Stimulated activated naive B cell treated with anti-CD40 and anti-IgM and Interleukin-4, amounts not matched to agents 10 μg/mL and 1 μg/mL and 100 μg/mL, for 72 hours (primary cell): ENCODE measurements at regions not wholly inside any gene's neighbourhood (a gene's known extent, or its start where the extent isn't known, plus 50 kb on each side); places are given as distances from the start of the nearest gene placed in this dataset.

Experiments
- ATAC-seq, 2 donors: fragments of 150-1000 bp; cut with Tn5 transposase; replicated peaks; 2 replicates each; pipeline ENCODE4 v1.10.0; 2021; ENCODE audit warnings: moderate library complexity in 1 of 2
- DNase-seq: peaks from one replicate; pipeline ENCODE4 v3.0.0; 2021
- H3K27ac Mint-ChIP-seq: one replicate; pipeline ENCODE4 v1.8.0; 2022; ENCODE audit warnings: mild to moderate bottlenecking, mixed read lengths
- H3K27me3 Mint-ChIP-seq, 2 donors: one replicate each; pipeline ENCODE4 v1.8.0; 2022; ENCODE audit warnings: mixed read lengths in 2 of 2
- H3K36me3 Mint-ChIP-seq, 2 donors: one replicate each; pipeline ENCODE4 v1.8.0; 2022; ENCODE audit warnings: mixed read lengths in 2 of 2, mild to moderate bottlenecking in 1 of 2
- H3K4me1 Mint-ChIP-seq, 2 donors: one replicate each; pipeline ENCODE4 v1.8.0; 2022; ENCODE audit warnings: mixed read lengths in 2 of 2, mild to moderate bottlenecking in 1 of 2
- H3K4me3 Mint-ChIP-seq, 2 donors: one replicate each; pipeline ENCODE4 v1.8.0; 2022; ENCODE audit warnings: mild to moderate bottlenecking in 2 of 2, mixed read lengths in 2 of 2, moderate library complexity in 1 of 2
- H3K9me3 Mint-ChIP-seq, 2 donors: one replicate each; pipeline ENCODE4 v1.8.0; 2022; ENCODE audit warnings: mixed read lengths in 2 of 2, mild to moderate bottlenecking in 1 of 2

- no peaks in the 10 kb centered on the region for H3K4me1 Mint-ChIP-seq
- ATAC-seq (no peak), DNase-seq (no peak)
- H3K36me3 Mint-ChIP-seq: no peaks in the 10 kb centered on the region
- H3K9me3 Mint-ChIP-seq: no peaks in the 10 kb centered on the region
- H3K27me3 Mint-ChIP-seq: no peaks in the 10 kb centered on the region
- H3K4me3 Mint-ChIP-seq: no peak overlapping the region
- H3K27ac Mint-ChIP-seq: no peak overlapping the region
These were observed 1028.8 kb upstream of the IGFBP7 start for GRCh38 chr4:58138786-58139668.

GRCh38 chr4:58136604-58137003 lies 1026.4 kb upstream of the IGFBP7 start:
- no peaks in the 10 kb centered on the region for H3K27me3 Mint-ChIP-seq
- H3K9me3 Mint-ChIP-seq: peaks cover 0 to 5% of the 10 kb centered on the region in 2 donors

GRCh38 chr4:58127680-58128079 lies 1017.5 kb upstream of the IGFBP7 start:
- no peaks in the 10 kb centered on the region for H3K27me3 Mint-ChIP-seq
- H3K27ac Mint-ChIP-seq: no peak overlapping the region
- DNase-seq: no peak
- peaks cover 0 to 5% of the 10 kb centered on the region in 2 donors for H3K9me3 Mint-ChIP-seq
- no peaks in the 10 kb centered on the region for H3K36me3 Mint-ChIP-seq
- no peak for ATAC-seq
- no peaks in the 10 kb centered on the region for H3K4me1 Mint-ChIP-seq
- H3K4me3 Mint-ChIP-seq: no peak overlapping the region

More at GRCh38 chr4:58136604-58137003, 1026.4 kb upstream of the IGFBP7 start:
- DNase-seq: no peak
- H3K4me3 Mint-ChIP-seq: no peak overlapping the region
- ATAC-seq: no peak
- no peak overlapping the region for H3K27ac Mint-ChIP-seq
- no peaks in the 10 kb centered on the region for H3K4me1 Mint-ChIP-seq
- H3K36me3 Mint-ChIP-seq: no peaks in the 10 kb centered on the region

- H3K36me3 Mint-ChIP-seq: no peaks in the 10 kb centered on the region
- H3K27ac Mint-ChIP-seq: no peak overlapping the region
- H3K4me1 Mint-ChIP-seq: no peaks in the 10 kb centered on the region
- H3K9me3 Mint-ChIP-seq: peaks cover 0 to 4% of the 10 kb centered on the region in 2 donors
- H3K4me3 Mint-ChIP-seq: no peak overlapping the region
- DNase-seq: no peak
- H3K27me3 Mint-ChIP-seq: no peaks in the 10 kb centered on the region
- no peak for ATAC-seq
These were observed 1009.1 kb upstream of the IGFBP7 start for GRCh38 chr4:58119298-58119697.

GRCh38 chr4:58113126-58113525 lies 1002.9 kb upstream of the IGFBP7 start:
- ATAC-seq: no peak

GRCh38 chr4:58111818-58112217 lies 1001.6 kb upstream of the IGFBP7 start:
- Mint-ChIP-seq H3K36me3 (no peaks in the 10 kb centered on the region), H3K27ac (no peak overlapping the region)

More at GRCh38 chr4:58113126-58113525, 1002.9 kb upstream of the IGFBP7 start:
- H3K4me1 Mint-ChIP-seq: no peaks in the 10 kb centered on the region
- DNase-seq: no peak
- H3K27ac Mint-ChIP-seq: no peak overlapping the region
- no peaks in the 10 kb centered on the region for H3K27me3 Mint-ChIP-seq
- no peaks in the 10 kb centered on the region for H3K36me3 Mint-ChIP-seq
- no peaks in the 10 kb centered on the region for H3K9me3 Mint-ChIP-seq
- H3K4me3 Mint-ChIP-seq: no peak overlapping the region

GRCh38 chr4:58093352-58093751 lies 983.2 kb upstream of the IGFBP7 start:
- Mint-ChIP-seq H3K4me1 (no peaks in the 10 kb centered on the region), H3K4me3 (no peak overlapping the region), H3K27me3 (no peaks in the 10 kb centered on the region), H3K27ac (no peak overlapping the region), H3K9me3 (no peaks in the 10 kb centered on the region), H3K36me3 (no peaks in the 10 kb centered on the region)
- ATAC-seq (no peak), DNase-seq (no peak)

More at GRCh38 chr4:58111818-58112217, 1001.6 kb upstream of the IGFBP7 start:
- DNase-seq (no peak), ATAC-seq (no peak)
- Mint-ChIP-seq H3K4me1 (no peaks in the 10 kb centered on the region), H3K27me3 (no peaks in the 10 kb centered on the region), H3K4me3 (no peak overlapping the region), H3K9me3 (no peaks in the 10 kb centered on the region)

GRCh38 chr4:58090539-58090938 lies 980.4 kb upstream of the IGFBP7 start:
- H3K36me3 Mint-ChIP-seq: no peaks in the 10 kb centered on the region
- H3K27me3 Mint-ChIP-seq: no peaks in the 10 kb centered on the region

GRCh38 chr4:58081356-58081755 lies 971.2 kb upstream of the IGFBP7 start:
- DNase-seq: no peak
- Mint-ChIP-seq H3K4me3 (no peak overlapping the region), H3K4me1 (no peaks in the 10 kb centered on the region), H3K36me3 (no peaks in the 10 kb centered on the region), H3K27me3 (no peaks in the 10 kb centered on the region), H3K27ac (no peak overlapping the region), H3K9me3 (peaks cover 0 to 2% of the 10 kb centered on the region in 2 donors)
- no peak for ATAC-seq

More at GRCh38 chr4:58090539-58090938, 980.4 kb upstream of the IGFBP7 start:
- no peak for ATAC-seq
- Mint-ChIP-seq H3K4me1 (no peaks in the 10 kb centered on the region), H3K4me3 (no peak overlapping the region), H3K27ac (no peak overlapping the region), H3K9me3 (no peaks in the 10 kb centered on the region)
- DNase-seq: no peak

- peaks cover 2 to 5% of the 10 kb centered on the region in 2 donors for H3K9me3 Mint-ChIP-seq
- H3K27me3 Mint-ChIP-seq: no peaks in the 10 kb centered on the region
- no peaks in the 10 kb centered on the region for H3K4me1 Mint-ChIP-seq
These were observed 965.5 kb upstream of the IGFBP7 start for GRCh38 chr4:58075724-58076123.

GRCh38 chr4:58074382-58074781 lies 964.2 kb upstream of the IGFBP7 start:
- Mint-ChIP-seq H3K9me3 (peaks cover 2 to 5% of the 10 kb centered on the region in 2 donors), H3K36me3 (no peaks in the 10 kb centered on the region), H3K4me3 (no peak overlapping the region), H3K27me3 (no peaks in the 10 kb centered on the region), H3K27ac (no peak overlapping the region), H3K4me1 (no peaks in the 10 kb centered on the region)
- ATAC-seq (no peak), DNase-seq (no peak)

More at GRCh38 chr4:58075724-58076123, 965.5 kb upstream of the IGFBP7 start:
- Mint-ChIP-seq H3K27ac (no peak overlapping the region), H3K36me3 (no peaks in the 10 kb centered on the region), H3K4me3 (no peak overlapping the region)
- DNase-seq (no peak), ATAC-seq (no peak)

GRCh38 chr4:58070726-58071125 lies 960.5 kb upstream of the IGFBP7 start:
- no peak overlapping the region for H3K27ac Mint-ChIP-seq
- H3K4me1 Mint-ChIP-seq: no peaks in the 10 kb centered on the region
- H3K36me3 Mint-ChIP-seq: no peaks in the 10 kb centered on the region
- no peak overlapping the region for H3K4me3 Mint-ChIP-seq
- no peaks in the 10 kb centered on the region for H3K27me3 Mint-ChIP-seq
- peaks cover 7 to 10% of the 10 kb centered on the region in 2 donors for H3K9me3 Mint-ChIP-seq
- ATAC-seq: no peak
- no peak for DNase-seq

- no peak for ATAC-seq
- no peaks in the 10 kb centered on the region for H3K4me1 Mint-ChIP-seq
- no peaks in the 10 kb centered on the region for H3K27me3 Mint-ChIP-seq
- no peak for DNase-seq
- H3K4me3 Mint-ChIP-seq: no peak overlapping the region
- peaks cover 5 to 7% of the 10 kb centered on the region in 2 donors for H3K9me3 Mint-ChIP-seq
- no peak overlapping the region for H3K27ac Mint-ChIP-seq
- no peaks in the 10 kb centered on the region for H3K36me3 Mint-ChIP-seq
These were observed 954.5 kb upstream of the IGFBP7 start for GRCh38 chr4:58064653-58065052.

GRCh38 chr4:58063404-58064160 lies 953.4 kb upstream of the IGFBP7 start:
- Mint-ChIP-seq H3K4me1 (no peaks in the 10 kb centered on the region), H3K4me3 (no peak overlapping the region), H3K36me3 (no peaks in the 10 kb centered on the region), H3K27ac (no peak overlapping the region), H3K9me3 (peaks cover 5 to 9% of the 10 kb centered on the region in 2 donors), H3K27me3 (no peaks in the 10 kb centered on the region)
- no peak for DNase-seq
- no peak for ATAC-seq

- DNase-seq: no peak
- Mint-ChIP-seq H3K27ac (no peak overlapping the region), H3K27me3 (no peaks in the 10 kb centered on the region), H3K4me3 (no peak overlapping the region), H3K36me3 (no peaks in the 10 kb centered on the region), H3K9me3 (peaks cover 5% of the 10 kb centered on the region in 2 donors), H3K4me1 (no peaks in the 10 kb centered on the region)
- no peak for ATAC-seq
These were observed 951.8 kb upstream of the IGFBP7 start for GRCh38 chr4:58061967-58062366.
